ENCODE measurements at regions not wholly inside any gene's neighbourhood (a gene's known extent, or its start where the extent isn't known, plus 50 kb on each side); places are given as distances from the start of the nearest gene placed in this dataset.

GRCh38 chr5:56451742-56452141 is 218.6 kb upstream of the ANKRD55 start:
- TF ChIP-seq MTF1 (CRISPR knock-in tag; IDR thresholded peaks at IDR 0.05; ENCODE audit: borderline replicate concordance) = no peak
- TF ChIP-seq POLR2AphosphoS5 (IDR thresholded peaks at IDR 0.05; ENCODE audit: control insufficient read depth, insufficient read depth, low read depth, low read length) = no peak
- TF ChIP-seq, protein P1, sequence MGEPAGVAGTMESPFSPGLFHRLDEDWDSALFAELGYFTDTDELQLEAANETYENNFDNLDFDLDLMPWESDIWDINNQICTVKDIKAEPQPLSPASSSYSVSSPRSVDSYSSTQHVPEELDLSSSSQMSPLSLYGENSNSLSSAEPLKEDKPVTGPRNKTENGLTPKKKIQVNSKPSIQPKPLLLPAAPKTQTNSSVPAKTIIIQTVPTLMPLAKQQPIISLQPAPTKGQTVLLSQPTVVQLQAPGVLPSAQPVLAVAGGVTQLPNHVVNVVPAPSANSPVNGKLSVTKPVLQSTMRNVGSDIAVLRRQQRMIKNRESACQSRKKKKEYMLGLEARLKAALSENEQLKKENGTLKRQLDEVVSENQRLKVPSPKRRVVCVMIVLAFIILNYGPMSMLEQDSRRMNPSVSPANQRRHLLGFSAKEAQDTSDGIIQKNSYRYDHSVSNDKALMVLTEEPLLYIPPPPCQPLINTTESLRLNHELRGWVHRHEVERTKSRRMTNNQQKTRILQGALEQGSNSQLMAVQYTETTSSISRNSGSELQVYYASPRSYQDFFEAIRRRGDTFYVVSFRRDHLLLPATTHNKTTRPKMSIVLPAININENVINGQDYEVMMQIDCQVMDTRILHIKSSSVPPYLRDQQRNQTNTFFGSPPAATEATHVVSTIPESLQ (CRISPR knock-in tag; IDR thresholded peaks at IDR 0.05) = no peak
- no peak for TF ChIP-seq E2F8 (IDR thresholded peaks at IDR 0.05; ENCODE audit: low read depth, partially characterized antibody)
- TF ChIP-seq TCF3 (CRISPR knock-in tag; IDR thresholded peaks at IDR 0.05) = no peak
- TF ChIP-seq, protein P2, sequence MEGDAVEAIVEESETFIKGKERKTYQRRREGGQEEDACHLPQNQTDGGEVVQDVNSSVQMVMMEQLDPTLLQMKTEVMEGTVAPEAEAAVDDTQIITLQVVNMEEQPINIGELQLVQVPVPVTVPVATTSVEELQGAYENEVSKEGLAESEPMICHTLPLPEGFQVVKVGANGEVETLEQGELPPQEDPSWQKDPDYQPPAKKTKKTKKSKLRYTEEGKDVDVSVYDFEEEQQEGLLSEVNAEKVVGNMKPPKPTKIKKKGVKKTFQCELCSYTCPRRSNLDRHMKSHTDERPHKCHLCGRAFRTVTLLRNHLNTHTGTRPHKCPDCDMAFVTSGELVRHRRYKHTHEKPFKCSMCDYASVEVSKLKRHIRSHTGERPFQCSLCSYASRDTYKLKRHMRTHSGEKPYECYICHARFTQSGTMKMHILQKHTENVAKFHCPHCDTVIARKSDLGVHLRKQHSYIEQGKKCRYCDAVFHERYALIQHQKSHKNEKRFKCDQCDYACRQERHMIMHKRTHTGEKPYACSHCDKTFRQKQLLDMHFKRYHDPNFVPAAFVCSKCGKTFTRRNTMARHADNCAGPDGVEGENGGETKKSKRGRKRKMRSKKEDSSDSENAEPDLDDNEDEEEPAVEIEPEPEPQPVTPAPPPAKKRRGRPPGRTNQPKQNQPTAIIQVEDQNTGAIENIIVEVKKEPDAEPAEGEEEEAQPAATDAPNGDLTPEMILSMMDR (IDR thresholded peaks at IDR 0.05 in 2 of 3, conservative IDR thresholded peaks at IDR 0.05 in 1 of 3; ENCODE audit: insufficient read depth in 2 of 3, low read depth in 1 of 3, low read length in 3 of 3) = no peak
- TF ChIP-seq TBP (optimal IDR thresholded peaks at IDR 0.05; ENCODE audit: low read depth, low read length) = no peak
- TF ChIP-seq ESRRA (IDR thresholded peaks at IDR 0.05; ENCODE audit: borderline replicate concordance, low read depth) = no peak
- no peak for TF ChIP-seq XRCC5 (IDR thresholded peaks at IDR 0.05; ENCODE audit: low read depth, low read length)
- TF ChIP-seq ZNF24 (IDR thresholded peaks at IDR 0.05) = no peak
- no peak for TF ChIP-seq EWSR1 (IDR thresholded peaks at IDR 0.05; ENCODE audit: borderline replicate concordance, low read depth, partially characterized antibody)
- TF ChIP-seq ZNF384 (IDR thresholded peaks at IDR 0.05; ENCODE audit: low read depth, low read length) = no peak
- TF ChIP-seq, protein P3, sequence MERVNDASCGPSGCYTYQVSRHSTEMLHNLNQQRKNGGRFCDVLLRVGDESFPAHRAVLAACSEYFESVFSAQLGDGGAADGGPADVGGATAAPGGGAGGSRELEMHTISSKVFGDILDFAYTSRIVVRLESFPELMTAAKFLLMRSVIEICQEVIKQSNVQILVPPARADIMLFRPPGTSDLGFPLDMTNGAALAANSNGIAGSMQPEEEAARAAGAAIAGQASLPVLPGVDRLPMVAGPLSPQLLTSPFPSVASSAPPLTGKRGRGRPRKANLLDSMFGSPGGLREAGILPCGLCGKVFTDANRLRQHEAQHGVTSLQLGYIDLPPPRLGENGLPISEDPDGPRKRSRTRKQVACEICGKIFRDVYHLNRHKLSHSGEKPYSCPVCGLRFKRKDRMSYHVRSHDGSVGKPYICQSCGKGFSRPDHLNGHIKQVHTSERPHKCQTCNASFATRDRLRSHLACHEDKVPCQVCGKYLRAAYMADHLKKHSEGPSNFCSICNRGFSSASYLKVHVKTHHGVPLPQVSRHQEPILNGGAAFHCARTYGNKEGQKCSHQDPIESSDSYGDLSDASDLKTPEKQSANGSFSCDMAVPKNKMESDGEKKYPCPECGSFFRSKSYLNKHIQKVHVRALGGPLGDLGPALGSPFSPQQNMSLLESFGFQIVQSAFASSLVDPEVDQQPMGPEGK (CRISPR knock-in tag; IDR thresholded peaks at IDR 0.05; ENCODE audit: borderline replicate concordance) = no peak
- no peak for TF ChIP-seq RBFOX2 (IDR thresholded peaks at IDR 0.05; ENCODE audit: low read depth, low read length)

Data from K562 (cell line).